ENCODE measurements at regions not wholly inside any gene's neighbourhood (a gene's known extent, or its start where the extent isn't known, plus 50 kb on each side); places are given as distances from the start of the nearest gene placed in this dataset.

DNA sequence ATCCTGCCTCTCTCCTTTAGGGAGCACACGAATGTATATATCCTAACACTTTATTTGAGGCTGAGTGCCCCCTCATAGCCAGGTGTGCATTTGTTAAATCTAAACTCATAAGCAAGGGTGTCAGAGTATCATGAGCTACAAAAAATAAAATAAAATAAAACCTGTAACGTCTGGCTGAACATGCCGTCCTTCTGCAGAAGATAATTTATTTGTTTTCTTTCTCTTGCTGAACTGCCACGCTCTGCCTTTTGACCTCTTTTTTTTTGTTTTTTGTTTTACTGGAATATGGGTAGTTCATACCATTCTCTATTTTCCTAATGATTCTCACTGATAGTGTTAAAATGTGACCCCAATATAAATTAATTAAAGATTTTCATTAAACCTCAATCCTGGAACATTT lies 117.7 kb upstream of the MPDZ start:
- TF ChIP-seq, protein P1, sequence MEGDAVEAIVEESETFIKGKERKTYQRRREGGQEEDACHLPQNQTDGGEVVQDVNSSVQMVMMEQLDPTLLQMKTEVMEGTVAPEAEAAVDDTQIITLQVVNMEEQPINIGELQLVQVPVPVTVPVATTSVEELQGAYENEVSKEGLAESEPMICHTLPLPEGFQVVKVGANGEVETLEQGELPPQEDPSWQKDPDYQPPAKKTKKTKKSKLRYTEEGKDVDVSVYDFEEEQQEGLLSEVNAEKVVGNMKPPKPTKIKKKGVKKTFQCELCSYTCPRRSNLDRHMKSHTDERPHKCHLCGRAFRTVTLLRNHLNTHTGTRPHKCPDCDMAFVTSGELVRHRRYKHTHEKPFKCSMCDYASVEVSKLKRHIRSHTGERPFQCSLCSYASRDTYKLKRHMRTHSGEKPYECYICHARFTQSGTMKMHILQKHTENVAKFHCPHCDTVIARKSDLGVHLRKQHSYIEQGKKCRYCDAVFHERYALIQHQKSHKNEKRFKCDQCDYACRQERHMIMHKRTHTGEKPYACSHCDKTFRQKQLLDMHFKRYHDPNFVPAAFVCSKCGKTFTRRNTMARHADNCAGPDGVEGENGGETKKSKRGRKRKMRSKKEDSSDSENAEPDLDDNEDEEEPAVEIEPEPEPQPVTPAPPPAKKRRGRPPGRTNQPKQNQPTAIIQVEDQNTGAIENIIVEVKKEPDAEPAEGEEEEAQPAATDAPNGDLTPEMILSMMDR (conservative IDR thresholded peaks at IDR 0.05; ENCODE audit: low read depth in 2 of 2): no peak
- TF ChIP-seq, protein P2, sequence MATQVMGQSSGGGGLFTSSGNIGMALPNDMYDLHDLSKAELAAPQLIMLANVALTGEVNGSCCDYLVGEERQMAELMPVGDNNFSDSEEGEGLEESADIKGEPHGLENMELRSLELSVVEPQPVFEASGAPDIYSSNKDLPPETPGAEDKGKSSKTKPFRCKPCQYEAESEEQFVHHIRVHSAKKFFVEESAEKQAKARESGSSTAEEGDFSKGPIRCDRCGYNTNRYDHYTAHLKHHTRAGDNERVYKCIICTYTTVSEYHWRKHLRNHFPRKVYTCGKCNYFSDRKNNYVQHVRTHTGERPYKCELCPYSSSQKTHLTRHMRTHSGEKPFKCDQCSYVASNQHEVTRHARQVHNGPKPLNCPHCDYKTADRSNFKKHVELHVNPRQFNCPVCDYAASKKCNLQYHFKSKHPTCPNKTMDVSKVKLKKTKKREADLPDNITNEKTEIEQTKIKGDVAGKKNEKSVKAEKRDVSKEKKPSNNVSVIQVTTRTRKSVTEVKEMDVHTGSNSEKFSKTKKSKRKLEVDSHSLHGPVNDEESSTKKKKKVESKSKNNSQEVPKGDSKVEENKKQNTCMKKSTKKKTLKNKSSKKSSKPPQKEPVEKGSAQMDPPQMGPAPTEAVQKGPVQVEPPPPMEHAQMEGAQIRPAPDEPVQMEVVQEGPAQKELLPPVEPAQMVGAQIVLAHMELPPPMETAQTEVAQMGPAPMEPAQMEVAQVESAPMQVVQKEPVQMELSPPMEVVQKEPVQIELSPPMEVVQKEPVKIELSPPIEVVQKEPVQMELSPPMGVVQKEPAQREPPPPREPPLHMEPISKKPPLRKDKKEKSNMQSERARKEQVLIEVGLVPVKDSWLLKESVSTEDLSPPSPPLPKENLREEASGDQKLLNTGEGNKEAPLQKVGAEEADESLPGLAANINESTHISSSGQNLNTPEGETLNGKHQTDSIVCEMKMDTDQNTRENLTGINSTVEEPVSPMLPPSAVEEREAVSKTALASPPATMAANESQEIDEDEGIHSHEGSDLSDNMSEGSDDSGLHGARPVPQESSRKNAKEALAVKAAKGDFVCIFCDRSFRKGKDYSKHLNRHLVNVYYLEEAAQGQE (IDR thresholded peaks at IDR 0.05; ENCODE audit: unreplicated experiment): no peak
- TF ChIP-seq POLR2AphosphoS5 (IDR thresholded peaks at IDR 0.05; ENCODE audit: low read depth) (no peak), EZH2phosphoT487 (IDR thresholded peaks at IDR 0.05; ENCODE audit: unreplicated experiment) (no peak), JUNB (IDR thresholded peaks at IDR 0.05; ENCODE audit: unreplicated experiment) (no peak)

Measured in GM23338 (cell line).